ENCODE measurements at regions not wholly inside any gene's neighbourhood (a gene's known extent, or its start where the extent isn't known, plus 50 kb on each side); places are given as distances from the start of the nearest gene placed in this dataset.
"Not testable (repeated sequence)": the region's sequence is repeated elsewhere in the genome, so short reads cannot be mapped to it uniquely, and the experiment has no call there.

DNA sequence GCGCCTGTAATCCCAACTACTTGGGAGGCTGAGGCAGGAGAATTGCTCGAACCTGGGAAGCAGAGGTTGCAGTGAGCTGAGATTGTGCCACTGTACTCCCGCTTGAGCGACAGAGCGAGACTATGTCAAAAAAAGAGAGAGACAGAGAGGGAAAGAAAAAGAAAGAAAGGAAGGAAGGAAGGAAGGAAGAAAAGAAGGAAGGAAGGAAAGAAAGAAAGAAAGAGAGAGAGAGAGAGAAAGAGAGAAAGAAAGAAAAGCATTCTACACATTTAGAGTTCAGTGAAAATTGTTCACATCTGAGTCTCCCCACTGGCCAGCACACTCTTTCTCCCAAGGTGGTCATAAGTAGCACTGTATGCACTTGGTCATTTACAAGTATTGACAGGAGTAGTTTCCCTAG lies 69.2 kb upstream of the TAB2 start:
- TF ChIP-seq, protein P1, sequence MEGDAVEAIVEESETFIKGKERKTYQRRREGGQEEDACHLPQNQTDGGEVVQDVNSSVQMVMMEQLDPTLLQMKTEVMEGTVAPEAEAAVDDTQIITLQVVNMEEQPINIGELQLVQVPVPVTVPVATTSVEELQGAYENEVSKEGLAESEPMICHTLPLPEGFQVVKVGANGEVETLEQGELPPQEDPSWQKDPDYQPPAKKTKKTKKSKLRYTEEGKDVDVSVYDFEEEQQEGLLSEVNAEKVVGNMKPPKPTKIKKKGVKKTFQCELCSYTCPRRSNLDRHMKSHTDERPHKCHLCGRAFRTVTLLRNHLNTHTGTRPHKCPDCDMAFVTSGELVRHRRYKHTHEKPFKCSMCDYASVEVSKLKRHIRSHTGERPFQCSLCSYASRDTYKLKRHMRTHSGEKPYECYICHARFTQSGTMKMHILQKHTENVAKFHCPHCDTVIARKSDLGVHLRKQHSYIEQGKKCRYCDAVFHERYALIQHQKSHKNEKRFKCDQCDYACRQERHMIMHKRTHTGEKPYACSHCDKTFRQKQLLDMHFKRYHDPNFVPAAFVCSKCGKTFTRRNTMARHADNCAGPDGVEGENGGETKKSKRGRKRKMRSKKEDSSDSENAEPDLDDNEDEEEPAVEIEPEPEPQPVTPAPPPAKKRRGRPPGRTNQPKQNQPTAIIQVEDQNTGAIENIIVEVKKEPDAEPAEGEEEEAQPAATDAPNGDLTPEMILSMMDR (conservative IDR thresholded peaks at IDR 0.05; ENCODE audit: low read depth in 2 of 2): not testable (repeated sequence)
- not testable (repeated sequence) for TF ChIP-seq EZH2 (IDR thresholded peaks at IDR 0.05; ENCODE audit: low read depth, unreplicated experiment); CREB1 (CRISPR knock-in tag; IDR thresholded peaks at IDR 0.05; ENCODE audit: low read depth); EZH2phosphoT487 (IDR thresholded peaks at IDR 0.05; ENCODE audit: unreplicated experiment); ZNF331 (CRISPR knock-in tag; IDR thresholded peaks at IDR 0.05; ENCODE audit: low read depth); POLR2AphosphoS5 (IDR thresholded peaks at IDR 0.05; ENCODE audit: low read depth)
- TF ChIP-seq, protein P2, sequence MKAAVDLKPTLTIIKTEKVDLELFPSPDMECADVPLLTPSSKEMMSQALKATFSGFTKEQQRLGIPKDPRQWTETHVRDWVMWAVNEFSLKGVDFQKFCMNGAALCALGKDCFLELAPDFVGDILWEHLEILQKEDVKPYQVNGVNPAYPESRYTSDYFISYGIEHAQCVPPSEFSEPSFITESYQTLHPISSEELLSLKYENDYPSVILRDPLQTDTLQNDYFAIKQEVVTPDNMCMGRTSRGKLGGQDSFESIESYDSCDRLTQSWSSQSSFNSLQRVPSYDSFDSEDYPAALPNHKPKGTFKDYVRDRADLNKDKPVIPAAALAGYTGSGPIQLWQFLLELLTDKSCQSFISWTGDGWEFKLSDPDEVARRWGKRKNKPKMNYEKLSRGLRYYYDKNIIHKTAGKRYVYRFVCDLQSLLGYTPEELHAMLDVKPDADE (IDR thresholded peaks at IDR 0.05): not testable (repeated sequence)
- TF ChIP-seq, protein P3, sequence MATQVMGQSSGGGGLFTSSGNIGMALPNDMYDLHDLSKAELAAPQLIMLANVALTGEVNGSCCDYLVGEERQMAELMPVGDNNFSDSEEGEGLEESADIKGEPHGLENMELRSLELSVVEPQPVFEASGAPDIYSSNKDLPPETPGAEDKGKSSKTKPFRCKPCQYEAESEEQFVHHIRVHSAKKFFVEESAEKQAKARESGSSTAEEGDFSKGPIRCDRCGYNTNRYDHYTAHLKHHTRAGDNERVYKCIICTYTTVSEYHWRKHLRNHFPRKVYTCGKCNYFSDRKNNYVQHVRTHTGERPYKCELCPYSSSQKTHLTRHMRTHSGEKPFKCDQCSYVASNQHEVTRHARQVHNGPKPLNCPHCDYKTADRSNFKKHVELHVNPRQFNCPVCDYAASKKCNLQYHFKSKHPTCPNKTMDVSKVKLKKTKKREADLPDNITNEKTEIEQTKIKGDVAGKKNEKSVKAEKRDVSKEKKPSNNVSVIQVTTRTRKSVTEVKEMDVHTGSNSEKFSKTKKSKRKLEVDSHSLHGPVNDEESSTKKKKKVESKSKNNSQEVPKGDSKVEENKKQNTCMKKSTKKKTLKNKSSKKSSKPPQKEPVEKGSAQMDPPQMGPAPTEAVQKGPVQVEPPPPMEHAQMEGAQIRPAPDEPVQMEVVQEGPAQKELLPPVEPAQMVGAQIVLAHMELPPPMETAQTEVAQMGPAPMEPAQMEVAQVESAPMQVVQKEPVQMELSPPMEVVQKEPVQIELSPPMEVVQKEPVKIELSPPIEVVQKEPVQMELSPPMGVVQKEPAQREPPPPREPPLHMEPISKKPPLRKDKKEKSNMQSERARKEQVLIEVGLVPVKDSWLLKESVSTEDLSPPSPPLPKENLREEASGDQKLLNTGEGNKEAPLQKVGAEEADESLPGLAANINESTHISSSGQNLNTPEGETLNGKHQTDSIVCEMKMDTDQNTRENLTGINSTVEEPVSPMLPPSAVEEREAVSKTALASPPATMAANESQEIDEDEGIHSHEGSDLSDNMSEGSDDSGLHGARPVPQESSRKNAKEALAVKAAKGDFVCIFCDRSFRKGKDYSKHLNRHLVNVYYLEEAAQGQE (IDR thresholded peaks at IDR 0.05; ENCODE audit: unreplicated experiment): not testable (repeated sequence)
